H1 (cell line): ENCODE measurements at regions not wholly inside any gene's neighbourhood (a gene's known extent, or its start where the extent isn't known, plus 50 kb on each side); places are given as distances from the start of the nearest gene placed in this dataset.

Source experiments
- CTCF ChIA-PET: fragments of 300-600 bp; sonication (Branson Sonifier 250); formaldehyde crosslinking; loops from one replicate; lab custom pipeline; 2021; ENCODE audit not compliant: partially characterized antibody; lab: Charles Lee
- POLR2A ChIA-PET: fragments of 300-600 bp; sonication (Branson Sonifier 250); formaldehyde crosslinking; loops from one replicate; lab custom pipeline; 2021; ENCODE audit warnings: inconsistent platforms; ENCODE audit not compliant: partially characterized antibody; lab: Charles Lee
- DNase-seq, 2 experiments: peaks; one replicate each; pipeline versions ENCODE4 v3.0.0 to v3.0.0-alpha.2; 2010 to 2022; ENCODE audit warnings: low spot score in 2 of 2, low read depth in 1 of 2, mixed read lengths in 1 of 2
- FAIRE-seq: peaks from 2 replicates; lab custom pipeline; 2011; peaks lifted over from hg19 to GRCh38; lab: Jason Lieb, UNC
- H2AFZ ChIP-seq: 2 replicates; pipeline ENCODE4 v1.8.1; 2012; ENCODE audit warnings: low read length, inconsistent platforms
- H2AK5ac ChIP-seq: 2 replicates; pipeline ENCODE4 v1.6.1; 2013; ENCODE audit warnings: low read depth, low read length
- H2BK120ac ChIP-seq: replicated peaks from 2 replicates; pipeline ENCODE3; 2013; ENCODE audit warnings: low read depth, low read length, inconsistent platforms
- H2BK12ac ChIP-seq: 2 replicates; pipeline ENCODE4 v1.6.1; 2013; ENCODE audit warnings: low read depth, low read length
- H2BK15ac ChIP-seq: 2 replicates; pipeline ENCODE4 v1.6.1; 2013; ENCODE audit warnings: low read length
- H2BK20ac ChIP-seq: 2 replicates; pipeline ENCODE4 v1.6.1; 2013; ENCODE audit warnings: low read length
- H2BK5ac ChIP-seq: 2 replicates; pipeline ENCODE4 v1.6.1; 2013; ENCODE audit warnings: low read depth, low read length
- H3K14ac ChIP-seq: 2 replicates; pipeline ENCODE4 v1.6.1; 2013; ENCODE audit warnings: inconsistent platforms; ENCODE audit not compliant: insufficient read length
- H3K18ac ChIP-seq: 2 replicates; pipeline ENCODE4 v1.6.1; 2013; ENCODE audit warnings: low read length; ENCODE audit errors: extremely low read depth
- H3K23ac ChIP-seq: 2 replicates; pipeline ENCODE4 v1.6.1; 2013; ENCODE audit warnings: inconsistent platforms; ENCODE audit not compliant: insufficient read length
- H3K23me2 ChIP-seq: 2 replicates; pipeline ENCODE4 v1.6.1; 2013; ENCODE audit warnings: low read depth, low read length
- H3K27ac ChIP-seq: 2 replicates; pipeline ENCODE4 v1.6.1; 2011; ENCODE audit warnings: low read depth, low read length, inconsistent platforms
- H3K27me3 ChIP-seq, 4 experiments: replicated peaks in 1 of 4; 1 replicate in 1 of 4; 2 replicates in 3 of 4; pipeline versions ENCODE4 v1.6.1 to v1.8.1; 2011 to 2013; ENCODE audit warnings: low read length in 3 of 4, mild to moderate bottlenecking in 3 of 4, inconsistent platforms in 2 of 4, mixed read lengths in 2 of 4, moderate library complexity in 1 of 4; ENCODE audit not compliant: control insufficient read depth in 3 of 4, insufficient read depth in 3 of 4; ENCODE audit errors: extremely low read depth in 1 of 4
- H3K36me3 ChIP-seq, 4 experiments: 2 replicates each; pipeline versions ENCODE4 v1.6.1 to v1.8.1; 2011 to 2013; ENCODE audit warnings: mild to moderate bottlenecking in 4 of 4, low read length in 3 of 4, moderate library complexity in 2 of 4, control low read depth in 1 of 4, inconsistent platforms in 1 of 4; ENCODE audit not compliant: insufficient read depth in 4 of 4, control insufficient read depth in 2 of 4
- H3K4ac ChIP-seq: replicated peaks from 2 replicates; pipeline ENCODE3; 2013; ENCODE audit warnings: low read length, low read depth, mixed read lengths, inconsistent platforms; ENCODE audit not compliant: insufficient read length
- H3K4me1 ChIP-seq, 4 experiments: replicated peaks in 1 of 4; 1 replicate in 1 of 4; 2 replicates in 3 of 4; pipeline versions ENCODE4 v1.6.1 to v1.8.1; 2011 to 2013; ENCODE audit warnings: low read length in 3 of 4, inconsistent platforms in 2 of 4, mixed read lengths in 1 of 4; ENCODE audit not compliant: insufficient read depth in 4 of 4, control insufficient read depth in 3 of 4
- H3K4me2 ChIP-seq, 2 experiments: 2 replicates each; pipeline versions ENCODE4 v1.6.1 to v1.8.1; 2011 to 2013; ENCODE audit warnings: low read depth in 2 of 2, low read length in 2 of 2, control low read depth in 1 of 2, inconsistent platforms in 1 of 2, mild to moderate bottlenecking in 1 of 2; ENCODE audit not compliant: insufficient read depth in 1 of 2
- H3K4me3 ChIP-seq, 4 experiments: fragments of 200-600, 300-600 bp in 1 of 4; sonication (generic), shearing (Covaris generic), sonication (Bioruptor Twin) in 1 of 4; 2 replicates each; pipeline versions ENCODE4 v1.5.1 to v1.8.1; 2011 to 2016; ENCODE audit warnings: low read length in 4 of 4, low read depth in 3 of 4, control low read depth in 2 of 4, inconsistent platforms in 2 of 4, mild to moderate bottlenecking in 2 of 4, mixed read lengths in 1 of 4, moderate library complexity in 1 of 4; ENCODE audit not compliant: insufficient read depth in 2 of 4; ENCODE audit errors: extremely low read depth in 1 of 4
- H3K56ac ChIP-seq: replicated peaks from 2 replicates; pipeline ENCODE3; 2013; ENCODE audit warnings: low read depth, mild to moderate bottlenecking, mixed read lengths, low read length, inconsistent platforms; ENCODE audit not compliant: insufficient read length
- H3K79me1 ChIP-seq: 2 replicates; pipeline ENCODE4 v1.6.1; 2013; ENCODE audit warnings: low read depth, low read length, control low read depth
- H3K79me2 ChIP-seq, 2 experiments: 2 replicates each; pipeline versions ENCODE4 v1.6.1 to v1.8.1; 2012 to 2013; ENCODE audit warnings: low read length in 2 of 2, mild to moderate bottlenecking in 2 of 2, inconsistent platforms in 1 of 2; ENCODE audit not compliant: insufficient read depth in 2 of 2, control insufficient read depth in 1 of 2
- H3K9ac ChIP-seq, 4 experiments: replicated peaks in 1 of 4; 1 replicate in 1 of 4; 2 replicates in 3 of 4; pipeline versions ENCODE4 v1.6.1 to v1.8.1; 2011 to 2013; ENCODE audit warnings: low read depth in 3 of 4, low read length in 3 of 4, control low read depth in 2 of 4, mild to moderate bottlenecking in 2 of 4, moderate library complexity in 2 of 4, inconsistent platforms in 1 of 4; ENCODE audit errors: extremely low read depth in 1 of 4
- H3K9me3 ChIP-seq, 2 experiments: 2 replicates each; pipeline versions ENCODE4 v1.6.1 to v1.8.1; 2012 to 2013; ENCODE audit warnings: mild to moderate bottlenecking in 2 of 2, moderate library complexity in 2 of 2, control low read depth in 1 of 2, inconsistent platforms in 1 of 2, low read depth in 1 of 2, low read length in 1 of 2, mixed read lengths in 1 of 2; ENCODE audit not compliant: insufficient read depth in 2 of 2
- H4K20me1 ChIP-seq, 2 experiments: replicated peaks in 1 of 2; 2 replicates each; pipeline versions ENCODE3 to v1.8.1; 2011 to 2013; ENCODE audit warnings: inconsistent platforms in 2 of 2, low read length in 2 of 2, mild to moderate bottlenecking in 1 of 2; ENCODE audit not compliant: insufficient read depth in 2 of 2, control insufficient read depth in 1 of 2
- H4K5ac ChIP-seq: 2 replicates; pipeline ENCODE4 v1.6.1; 2013; ENCODE audit warnings: low read length, low read depth, mixed read lengths, inconsistent platforms; ENCODE audit not compliant: insufficient read length
- H4K8ac ChIP-seq: 2 replicates; pipeline ENCODE4 v1.8.0; 2013; ENCODE audit warnings: mild to moderate bottlenecking, moderate library complexity, low read length, inconsistent platforms; ENCODE audit not compliant: insufficient read depth; ENCODE audit errors: extremely low read depth
- H4K91ac ChIP-seq: replicated peaks from 2 replicates; pipeline ENCODE3; 2013; ENCODE audit warnings: low read length, mixed read lengths, inconsistent platforms; ENCODE audit not compliant: insufficient read length
- ATF2 ChIP-seq: IDR thresholded peaks from 2 replicates; pipeline ENCODE4 v1.6.1; 2012; ENCODE audit warnings: low read length, inconsistent platforms
- BACH1 ChIP-seq: IDR thresholded peaks from 2 replicates; pipeline ENCODE4 v1.6.1; 2012; ENCODE audit warnings: low read length, improper control_type of control experiment
- BCL11A ChIP-seq, 2 experiments: IDR thresholded peaks; one replicate each; pipeline ENCODE4 v1.6.1; 2011; ENCODE audit warnings: low read depth in 2 of 2, low read length in 2 of 2, mild to moderate bottlenecking in 2 of 2
- HDAC2 ChIP-seq, 2 experiments: fragments of 300-600 bp in 1 of 2; sonication (generic) in 1 of 2; IDR thresholded peaks; 2 replicates each; pipeline ENCODE4 v1.6.1; 2011 to 2012; ENCODE audit warnings: low read depth in 2 of 2, low read length in 2 of 2, mild to moderate bottlenecking in 2 of 2, moderate library complexity in 2 of 2, borderline replicate concordance in 1 of 2, inconsistent platforms in 1 of 2
- MAFK ChIP-seq: IDR thresholded peaks from 2 replicates; pipeline ENCODE4 v1.6.1; 2012; ENCODE audit warnings: low read depth, mild to moderate bottlenecking, improper control_type of control experiment, low read length
- NANOG ChIP-seq: IDR thresholded peaks from 2 replicates; pipeline ENCODE4 v1.6.1; 2011; ENCODE audit warnings: low read length, low read depth, mild to moderate bottlenecking, inconsistent platforms; ENCODE audit not compliant: insufficient read depth, poor library complexity, severe bottlenecking
- POU5F1 ChIP-seq: IDR thresholded peaks from 2 replicates; pipeline ENCODE4 v1.6.1; 2011; ENCODE audit warnings: low read depth, mild to moderate bottlenecking, low read length, moderate library complexity
- RNF2 ChIP-seq: fragments of 200-900, 300-1000 bp; sonication (generic); IDR thresholded peaks from 2 replicates; pipeline ENCODE4 v1.7.1; 2016; ENCODE audit warnings: borderline replicate concordance, low read depth, mild to moderate bottlenecking, antibody characterized with exemption, low read length; ENCODE audit not compliant: poor library complexity, severe bottlenecking; ENCODE audit errors: missing control alignments
- SIRT6 ChIP-seq: IDR thresholded peaks from one replicate; pipeline ENCODE4 v1.7.1; 2012; ENCODE audit warnings: low read length, inconsistent platforms
- TBP ChIP-seq: IDR thresholded peaks from 2 replicates; pipeline ENCODE4 v1.6.1; 2011; ENCODE audit warnings: low read depth, low read length, improper control_type of control experiment
- ZNF274 ChIP-seq: IDR thresholded peaks from 2 replicates; pipeline ENCODE4 v1.7.0; 2012; ENCODE audit warnings: low read length, borderline replicate concordance; ENCODE audit errors: extremely low read depth
- WGBS, 2 experiments: shearing (Covaris generic) in 1 of 2; methylation state at CpG; one replicate each; pipeline versions ENCODE4 v1.1.6 to v1.1.7; 2013 to 2015; ENCODE audit warnings: low lambda C conversion rate in 2 of 2, mixed read lengths in 2 of 2, inconsistent platforms in 1 of 2, low coverage in 1 of 2, missing lambda C conversion rate in 1 of 2; ENCODE audit not compliant: insufficient replicate concordance in 2 of 2, insufficient coverage in 1 of 2, insufficient read length in 1 of 2; ENCODE audit errors: extremely low coverage in 1 of 2, missing lambda C conversion rate in 1 of 2; 5-methylcytosine and 5-hydroxymethylcytosine counted together

DNA sequence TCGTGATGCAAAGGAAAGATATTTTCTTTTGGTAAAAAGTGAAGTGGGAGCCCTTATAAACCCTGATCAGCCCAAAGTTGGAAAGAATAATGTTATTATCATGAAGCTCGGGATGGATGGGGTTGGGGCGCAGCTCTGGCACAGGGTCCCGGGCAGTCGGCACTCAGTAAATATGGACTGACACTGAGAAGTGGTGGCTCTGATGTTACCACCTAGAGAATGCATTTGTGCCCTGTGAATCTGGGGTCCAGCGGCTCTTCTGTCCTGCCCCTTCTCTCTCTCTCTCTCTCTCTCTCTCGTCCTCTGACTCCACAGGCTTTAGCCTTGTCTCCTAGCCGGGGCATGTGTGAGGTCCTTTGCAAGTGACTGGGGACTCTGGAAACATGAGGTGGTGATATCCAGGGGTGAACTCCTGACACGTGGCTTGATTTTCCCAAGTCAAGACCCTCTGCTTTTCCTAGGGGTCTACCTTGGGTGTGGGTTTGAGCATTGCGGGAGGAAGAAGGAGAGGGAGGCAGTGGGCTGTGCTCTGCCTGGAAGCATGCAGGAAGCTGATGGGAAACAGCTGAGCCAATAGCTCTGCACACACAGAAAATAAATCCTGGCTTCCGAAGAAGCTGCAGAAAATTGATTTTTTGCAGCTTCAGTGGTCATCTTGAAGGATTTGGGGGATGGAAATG is 162.7 kb downstream of the MACROH2A1 start:
- H4K91ac ChIP-seq = no peak overlapping the region
- H3K36me3 ChIP-seq = no peaks in the 10 kb centered on the region
- H4K20me1 ChIP-seq = no peaks in the 10 kb centered on the region
- no peak overlapping the region for H2BK120ac ChIP-seq
- H3K56ac ChIP-seq = no peak overlapping the region
- no peak overlapping the region for H3K9ac ChIP-seq
- H3K4ac ChIP-seq = no peak overlapping the region
- H3K23ac ChIP-seq = no peak overlapping the region
- no peak overlapping the region for H4K8ac ChIP-seq
- no peaks in the 10 kb centered on the region for H3K79me2 ChIP-seq
- no peaks in the 10 kb centered on the region for H3K27me3 ChIP-seq
- H3K9me3 ChIP-seq = no peaks in the 10 kb centered on the region
- no peak for FAIRE-seq
- no peaks in the 10 kb centered on the region for H3K23me2 ChIP-seq
- H3K4me1 ChIP-seq = peaks cover 0 to 3% (median 3%) of the 10 kb centered on the region in 4 experiments; a peak in 6 of 7 replicates
- DNase-seq = no peak
- no peak overlapping the region for H2BK20ac ChIP-seq
- H4K5ac ChIP-seq = no peak overlapping the region
- no peak overlapping the region for H2AK5ac ChIP-seq
- no peak overlapping the region for H2BK15ac ChIP-seq
- H3K4me2 ChIP-seq = no peak overlapping the region
- H2AFZ ChIP-seq = no peak overlapping the region
- no peak overlapping the region for H2BK5ac ChIP-seq
- H3K14ac ChIP-seq = no peak overlapping the region
- no peak overlapping the region for H2BK12ac ChIP-seq
- H3K27ac ChIP-seq = no peak overlapping the region
- H3K79me1 ChIP-seq = no peaks in the 10 kb centered on the region
- ChIA-PET POLR2A (no interaction called here), CTCF (interaction anchor here (1.6 kb wide), 2 partner anchors 19 to 199 kb away, joined by 4 to 7 read pairs; no protein-coding TSS in a partner anchor)
- H3K18ac ChIP-seq = no peak overlapping the region
- no peak overlapping the region for H3K4me3 ChIP-seq
- 83% methylated on average over 11 of the region's 11 CpGs; no CpG with 5 or more reads in 1 of the 2 experiments for WGBS, 2 experiments
- no peak for TF ChIP-seq NANOG
- no peak for TF ChIP-seq SIRT6
- TF ChIP-seq RNF2 = no peak
- no peak for TF ChIP-seq BCL11A (IDR thresholded peaks at IDR 0.05; ENCODE audit: low read depth in 2 of 2, low read length in 2 of 2)
- TF ChIP-seq MAFK = no peak
- no peak for TF ChIP-seq ZNF274
- no peak for TF ChIP-seq TBP
- no peak for TF ChIP-seq BACH1
- no peak for TF ChIP-seq POU5F1
- TF ChIP-seq ATF2 = no peak
- TF ChIP-seq HDAC2 (IDR thresholded peaks at IDR 0.05; ENCODE audit: borderline replicate concordance in 1 of 2, low read depth in 2 of 2, low read length in 2 of 2) = no peak
